ENCODE measurements at regions not wholly inside any gene's neighbourhood (a gene's known extent, or its start where the extent isn't known, plus 50 kb on each side); places are given as distances from the start of the nearest gene placed in this dataset.

DNA sequence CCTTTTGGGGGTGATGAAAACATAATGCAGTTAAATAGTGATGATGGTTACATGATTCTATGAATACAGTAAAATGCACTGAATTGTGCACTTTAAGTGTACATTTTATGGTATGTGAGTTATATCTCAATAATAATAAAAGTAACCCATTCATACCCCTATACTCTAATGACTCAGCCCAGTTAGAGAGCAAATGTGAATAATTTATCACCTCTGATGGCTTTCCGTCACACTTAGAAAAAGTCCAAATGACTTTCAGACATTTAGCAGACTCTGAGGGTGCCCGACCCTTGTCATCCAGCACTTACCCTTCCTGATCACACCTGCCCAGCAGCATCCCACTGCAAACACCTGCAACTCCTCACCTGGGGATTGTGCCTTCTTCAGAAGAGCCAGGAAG, 148.1 kb upstream of the MAF start:
- H3K9me3 ChIP-seq = peaks cover 0 to 4% (median 0%) of the 10 kb centered on the region in 4 donors
- no peaks in the 10 kb centered on the region for H3K27me3 ChIP-seq
- H3K4me3 ChIP-seq = no peak overlapping the region
- H3K36me3 ChIP-seq = no peaks in the 10 kb centered on the region
- TF ChIP-seq POLR2A (IDR thresholded peaks at IDR 0.05; ENCODE audit: low read depth) (no peak), POLR2AphosphoS5 (IDR thresholded peaks at IDR 0.05) (no peak), EP300 (IDR thresholded peaks at IDR 0.05) (no peak)
- TF ChIP-seq, protein P1, sequence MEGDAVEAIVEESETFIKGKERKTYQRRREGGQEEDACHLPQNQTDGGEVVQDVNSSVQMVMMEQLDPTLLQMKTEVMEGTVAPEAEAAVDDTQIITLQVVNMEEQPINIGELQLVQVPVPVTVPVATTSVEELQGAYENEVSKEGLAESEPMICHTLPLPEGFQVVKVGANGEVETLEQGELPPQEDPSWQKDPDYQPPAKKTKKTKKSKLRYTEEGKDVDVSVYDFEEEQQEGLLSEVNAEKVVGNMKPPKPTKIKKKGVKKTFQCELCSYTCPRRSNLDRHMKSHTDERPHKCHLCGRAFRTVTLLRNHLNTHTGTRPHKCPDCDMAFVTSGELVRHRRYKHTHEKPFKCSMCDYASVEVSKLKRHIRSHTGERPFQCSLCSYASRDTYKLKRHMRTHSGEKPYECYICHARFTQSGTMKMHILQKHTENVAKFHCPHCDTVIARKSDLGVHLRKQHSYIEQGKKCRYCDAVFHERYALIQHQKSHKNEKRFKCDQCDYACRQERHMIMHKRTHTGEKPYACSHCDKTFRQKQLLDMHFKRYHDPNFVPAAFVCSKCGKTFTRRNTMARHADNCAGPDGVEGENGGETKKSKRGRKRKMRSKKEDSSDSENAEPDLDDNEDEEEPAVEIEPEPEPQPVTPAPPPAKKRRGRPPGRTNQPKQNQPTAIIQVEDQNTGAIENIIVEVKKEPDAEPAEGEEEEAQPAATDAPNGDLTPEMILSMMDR (IDR thresholded peaks at IDR 0.05) = no peak
- peaks cover 0 to 17% (median 12%) of the 10 kb centered on the region in 4 donors for H3K4me1 ChIP-seq
- WGBS = 98% methylated on average over 2 of the region's 2 CpGs
- no peak for DNase-seq (ENCODE audit: extremely low spot score)
- intact Hi-C loops (cut with DNase I) = no loop called here
- no peak overlapping the region for H3K27ac ChIP-seq (replicated peaks in 1 of 4)

DNA sequence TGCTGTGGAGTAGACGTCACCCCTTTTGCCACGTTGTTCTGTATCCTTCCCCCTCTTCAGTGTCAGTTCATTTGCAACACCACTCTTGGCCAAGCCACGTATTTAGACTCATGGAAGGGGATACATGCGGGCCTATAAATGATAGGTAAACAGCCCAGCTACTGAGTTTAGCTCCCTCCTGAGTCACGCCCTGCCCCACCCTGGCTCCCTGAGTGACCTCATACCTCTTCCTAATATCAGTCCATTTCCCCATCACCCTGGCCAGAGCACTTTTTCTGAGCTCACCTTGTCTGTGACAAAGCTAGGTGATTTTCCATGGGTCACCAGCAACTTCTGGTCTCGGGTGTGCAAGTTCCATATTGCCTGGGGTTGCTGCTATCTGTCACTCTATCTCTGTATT, 147.2 kb upstream of the MAF start:
- no peaks in the 10 kb centered on the region for H3K36me3 ChIP-seq

DNA sequence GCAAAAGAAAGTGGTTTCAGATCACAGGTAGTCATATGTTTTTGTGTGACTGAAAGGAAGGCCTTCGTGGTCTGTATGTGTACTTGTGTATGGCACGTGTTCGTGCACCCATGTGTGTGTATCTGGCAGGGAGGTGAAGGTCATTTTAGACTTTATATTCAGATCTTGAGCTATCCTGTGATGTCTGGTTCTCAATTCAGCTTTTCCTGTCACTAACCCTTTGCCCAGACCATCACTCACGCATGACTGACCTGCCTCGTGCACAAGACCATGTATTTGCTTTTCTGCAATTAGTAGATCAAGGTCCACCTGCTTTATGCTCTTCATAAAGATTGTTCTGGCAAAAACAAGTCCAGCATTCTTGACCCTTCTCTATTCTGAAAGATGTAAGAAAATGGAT, 139.7 kb upstream of the MAF start:
- 99% methylated on average over 5 of the region's 5 CpGs for whole genome bisulfite sequencing
- no peaks in the 10 kb centered on the region for H3K9me3 ChIP-seq
- no peak for DNase-seq (ENCODE audit: extremely low spot score)
- no peaks in the 10 kb centered on the region for H3K27me3 ChIP-seq
- H3K27ac ChIP-seq (replicated peaks in 1 of 4) = no peak overlapping the region
- intact Hi-C loops (cut with DNase I) = no loop called here
- H3K4me1 ChIP-seq = no peaks in the 10 kb centered on the region
- TF ChIP-seq POLR2AphosphoS5 (IDR thresholded peaks at IDR 0.05) (no peak), POLR2A (IDR thresholded peaks at IDR 0.05; ENCODE audit: low read depth) (no peak), EP300 (IDR thresholded peaks at IDR 0.05) (no peak)
- TF ChIP-seq, protein P1 (IDR thresholded peaks at IDR 0.05) = no peak
- no peak overlapping the region for H3K4me3 ChIP-seq
- H3K36me3 ChIP-seq = no peaks in the 10 kb centered on the region

More for the DNA sequence above, 147.2 kb upstream of the MAF start:
- intact Hi-C loops (cut with DNase I) = no loop called here
- H3K4me1 ChIP-seq = peaks cover 0 to 17% (median 12%) of the 10 kb centered on the region in 4 donors
- no peak overlapping the region for H3K27ac ChIP-seq (replicated peaks in 1 of 4)
- no peaks in the 10 kb centered on the region for H3K27me3 ChIP-seq
- DNase-seq (ENCODE audit: extremely low spot score) = no peak
- H3K4me3 ChIP-seq = no peak overlapping the region
- 86% methylated on average over 6 of the region's 6 CpGs for WGBS
- H3K9me3 ChIP-seq = peaks cover 0 to 4% (median 0%) of the 10 kb centered on the region in 4 donors
- TF ChIP-seq, protein P1 (IDR thresholded peaks at IDR 0.05) = no peak
- TF ChIP-seq POLR2AphosphoS5 (IDR thresholded peaks at IDR 0.05) = no peak

DNA sequence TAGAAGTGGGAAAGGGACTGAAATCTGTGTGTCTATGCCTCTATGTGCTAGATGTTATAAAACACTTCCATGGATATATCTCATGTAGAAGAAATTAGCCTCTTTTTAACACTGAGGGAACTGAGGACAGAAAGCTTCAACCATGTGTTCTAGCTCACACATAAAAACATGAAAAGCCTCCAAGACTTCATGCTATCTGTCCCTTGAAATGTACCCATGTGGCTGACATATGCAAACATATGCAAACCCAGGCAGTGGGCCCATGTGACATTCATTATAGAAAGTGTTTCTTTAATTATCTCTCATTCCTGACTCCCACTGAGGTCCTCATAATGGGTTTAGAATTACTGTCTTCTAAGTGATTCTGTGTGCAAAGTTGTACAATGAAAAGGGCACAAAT, 134.7 kb upstream of the MAF start:
- no peak for DNase-seq (ENCODE audit: extremely low spot score)
- Histone ChIP-seq H3K27me3 (no peaks in the 10 kb centered on the region), H3K4me3 (no peak overlapping the region), H3K9me3 (no peaks in the 10 kb centered on the region), H3K4me1 (no peaks in the 10 kb centered on the region), H3K36me3 (no peaks in the 10 kb centered on the region), H3K27ac (replicated peaks in 1 of 4) (no peak overlapping the region)
- TF ChIP-seq POLR2A (IDR thresholded peaks at IDR 0.05; ENCODE audit: low read depth) (no peak), EP300 (IDR thresholded peaks at IDR 0.05) (no peak), POLR2AphosphoS5 (IDR thresholded peaks at IDR 0.05) (no peak)
- TF ChIP-seq, protein P1 (IDR thresholded peaks at IDR 0.05) = no peak
- intact Hi-C loops (cut with DNase I) = no loop called here

DNA sequence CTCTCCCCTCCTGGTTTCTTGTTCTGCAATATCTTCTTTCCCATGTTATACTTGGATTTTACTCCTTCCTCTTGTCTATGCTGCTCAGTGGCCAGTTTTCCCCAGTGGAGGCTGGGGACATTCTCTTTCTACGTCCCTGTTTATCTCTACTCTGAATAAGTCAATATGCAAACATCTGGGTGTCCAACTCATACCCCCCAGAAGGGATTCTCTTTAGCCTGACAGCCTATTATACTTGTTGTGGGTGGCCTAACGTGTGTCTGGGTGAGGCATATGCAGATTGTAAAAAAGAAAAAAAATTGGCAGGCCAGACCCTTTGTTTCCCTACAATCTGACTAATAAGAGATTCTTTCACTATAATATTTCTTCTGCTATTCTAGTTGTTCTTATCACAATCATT, 134.2 kb upstream of the MAF start:
- Histone ChIP-seq H3K36me3 (no peaks in the 10 kb centered on the region), H3K4me3 (no peak overlapping the region), H3K27ac (replicated peaks in 1 of 4) (no peak overlapping the region), H3K4me1 (no peaks in the 10 kb centered on the region), H3K9me3 (no peaks in the 10 kb centered on the region), H3K27me3 (no peaks in the 10 kb centered on the region)
- TF ChIP-seq EP300 (IDR thresholded peaks at IDR 0.05) (no peak), POLR2AphosphoS5 (IDR thresholded peaks at IDR 0.05) (no peak), POLR2A (IDR thresholded peaks at IDR 0.05; ENCODE audit: low read depth) (no peak)
- TF ChIP-seq, protein P1 (IDR thresholded peaks at IDR 0.05) = no peak
- WGBS = 69% methylated on average over 2 of the region's 2 CpGs
- intact Hi-C loops (cut with DNase I) = no loop called here
- DNase-seq (ENCODE audit: extremely low spot score) = no peak

Data from esophagus muscularis mucosa (tissue), 4 donors.